ENCODE measurements at regions not wholly inside any gene's neighbourhood (a gene's known extent, or its start where the extent isn't known, plus 50 kb on each side); places are given as distances from the start of the nearest gene placed in this dataset.

DNA sequence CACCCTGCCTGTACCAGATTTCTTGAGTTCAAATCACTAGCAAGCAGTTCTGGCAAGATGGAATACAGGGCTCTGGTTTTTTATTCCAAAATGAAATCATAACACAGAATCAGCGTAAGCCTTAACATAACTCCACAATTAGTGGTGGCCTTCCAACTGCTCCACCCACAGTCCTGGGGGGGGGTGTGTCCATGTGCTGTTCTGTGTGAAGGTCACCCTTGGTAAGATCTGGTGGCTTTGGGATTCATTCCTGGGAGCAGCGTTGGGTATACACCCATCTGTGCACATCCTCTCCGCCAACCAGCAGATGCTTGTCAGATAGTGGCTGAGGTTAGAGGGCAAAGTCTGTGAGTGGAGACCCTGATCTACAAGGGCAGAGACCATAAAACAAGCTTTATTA lies 49.9 kb upstream of the CD83 start:
- Histone ChIP-seq H3K27ac (ENCODE audit: low read depth, low read length) (no peak overlapping the region), H3K9me3 (ENCODE audit: control insufficient read depth, insufficient read depth, low read length) (no peaks in the 10 kb centered on the region), H3K4me2 (ENCODE audit: low read length) (no peak overlapping the region), H3K9me2 (replicated peaks; ENCODE audit: control insufficient read depth, low read length) (no peaks in the 10 kb centered on the region), H3K27me3 (ENCODE audit: control insufficient read depth, low read length) (peaks cover 12% of the 10 kb centered on the region), H3K36me3 (ENCODE audit: control insufficient read depth, low read length) (no peaks in the 10 kb centered on the region), H3F3A (ENCODE audit: control insufficient read depth, insufficient read depth) (no peaks in the 10 kb centered on the region), H4K20me1 (ENCODE audit: control insufficient read depth, insufficient read depth, low read depth, low read length) (no peaks in the 10 kb centered on the region), H3K79me2 (ENCODE audit: control insufficient read depth, low read length) (no peaks in the 10 kb centered on the region), H3K4me1 (ENCODE audit: control insufficient read depth, low read length) (peaks cover 7% of the 10 kb centered on the region), H3K4me3 (ENCODE audit: low read length) (no peak overlapping the region)
- TF ChIP-seq EZH2phosphoT487 (IDR thresholded peaks at IDR 0.05; ENCODE audit: borderline replicate concordance, low read length): no peak
- TF ChIP-seq, protein P1, sequence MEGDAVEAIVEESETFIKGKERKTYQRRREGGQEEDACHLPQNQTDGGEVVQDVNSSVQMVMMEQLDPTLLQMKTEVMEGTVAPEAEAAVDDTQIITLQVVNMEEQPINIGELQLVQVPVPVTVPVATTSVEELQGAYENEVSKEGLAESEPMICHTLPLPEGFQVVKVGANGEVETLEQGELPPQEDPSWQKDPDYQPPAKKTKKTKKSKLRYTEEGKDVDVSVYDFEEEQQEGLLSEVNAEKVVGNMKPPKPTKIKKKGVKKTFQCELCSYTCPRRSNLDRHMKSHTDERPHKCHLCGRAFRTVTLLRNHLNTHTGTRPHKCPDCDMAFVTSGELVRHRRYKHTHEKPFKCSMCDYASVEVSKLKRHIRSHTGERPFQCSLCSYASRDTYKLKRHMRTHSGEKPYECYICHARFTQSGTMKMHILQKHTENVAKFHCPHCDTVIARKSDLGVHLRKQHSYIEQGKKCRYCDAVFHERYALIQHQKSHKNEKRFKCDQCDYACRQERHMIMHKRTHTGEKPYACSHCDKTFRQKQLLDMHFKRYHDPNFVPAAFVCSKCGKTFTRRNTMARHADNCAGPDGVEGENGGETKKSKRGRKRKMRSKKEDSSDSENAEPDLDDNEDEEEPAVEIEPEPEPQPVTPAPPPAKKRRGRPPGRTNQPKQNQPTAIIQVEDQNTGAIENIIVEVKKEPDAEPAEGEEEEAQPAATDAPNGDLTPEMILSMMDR (IDR thresholded peaks at IDR 0.05; ENCODE audit: low read depth, low read length, poor library complexity, severe bottlenecking): no peak
